ENCODE measurements at regions not wholly inside any gene's neighbourhood (a gene's known extent, or its start where the extent isn't known, plus 50 kb on each side); places are given as distances from the start of the nearest gene placed in this dataset.

GRCh38 chr4:24210332-24210902 lies 320.6 kb upstream of the PPARGC1A start:
- H3K36me3 ChIP-seq: no peaks in the 10 kb centered on the region
- H3K4me1 ChIP-seq: peaks cover 20% of the 10 kb centered on the region
- no peaks in the 10 kb centered on the region for H3K9me3 Mint-ChIP-seq
- H3K27ac Mint-ChIP-seq: no peak overlapping the region
- DNase-seq (ENCODE audit: low spot score): no peak
- no peaks in the 10 kb centered on the region for H3K9me3 ChIP-seq (ENCODE audit: low read depth)
- no peak overlapping the region for H3K4me3 ChIP-seq
- no peak overlapping the region for H2AFZ ChIP-seq (replicated peaks)
- H3K79me2 ChIP-seq (ENCODE audit: low read depth): no peaks in the 10 kb centered on the region
- TF ChIP-seq EZH2 (IDR thresholded peaks at IDR 0.05) (no peak), CTCF (IDR thresholded peaks at IDR 0.05) (no peak), EZH2phosphoT487 (IDR thresholded peaks at IDR 0.05) (no peak)
- H3K4me2 ChIP-seq: no peak overlapping the region
- H3K4me3 Mint-ChIP-seq: no peak overlapping the region
- H3K27me3 ChIP-seq: no peaks in the 10 kb centered on the region
- no peak overlapping the region for H3K27ac ChIP-seq
- H3K9ac ChIP-seq: no peak overlapping the region
- no peaks in the 10 kb centered on the region for H3K36me3 Mint-ChIP-seq
- H4K20me1 ChIP-seq (ENCODE audit: low read depth): no peaks in the 10 kb centered on the region
- H3K27me3 Mint-ChIP-seq (ENCODE audit: insufficient read depth, low read depth): peaks cover 3% of the 10 kb centered on the region
- peaks cover 2% of the 10 kb centered on the region for H3K4me1 Mint-ChIP-seq
- peaks cover 11% of the 10 kb centered on the region for H3F3A ChIP-seq (ENCODE audit: low read depth)

DNA sequence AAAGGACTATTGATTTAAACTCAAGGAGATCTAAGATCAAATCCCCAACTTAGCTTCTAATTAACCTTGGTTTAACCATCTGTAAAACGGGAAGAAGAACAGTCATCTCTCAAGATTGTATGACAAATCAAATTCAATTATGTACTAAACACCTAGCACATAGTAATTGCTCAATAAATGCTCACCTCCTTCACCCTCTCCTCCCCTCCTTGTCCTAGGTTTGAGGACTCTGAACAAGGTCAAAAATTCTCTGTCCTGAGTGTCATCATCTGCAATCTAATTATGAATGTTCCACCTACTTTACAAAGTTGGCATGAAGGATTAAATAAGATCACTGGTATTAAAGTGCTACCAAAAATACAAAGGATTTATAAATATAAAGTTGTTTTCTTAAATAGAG lies 320.1 kb upstream of the PPARGC1A start:
- no peaks in the 10 kb centered on the region for H3K36me3 Mint-ChIP-seq
- H3K4me3 Mint-ChIP-seq: no peak overlapping the region
- no peaks in the 10 kb centered on the region for H3K9me3 Mint-ChIP-seq
- Histone ChIP-seq H3K4me3 (no peak overlapping the region), H3K9me3 (ENCODE audit: low read depth) (no peaks in the 10 kb centered on the region), H3F3A (ENCODE audit: low read depth) (peaks cover 8% of the 10 kb centered on the region), H3K79me2 (ENCODE audit: low read depth) (no peaks in the 10 kb centered on the region), H3K27me3 (no peaks in the 10 kb centered on the region), H3K4me2 (no peak overlapping the region), H3K27ac (no peak overlapping the region), H4K20me1 (ENCODE audit: low read depth) (no peaks in the 10 kb centered on the region), H3K9ac (no peak overlapping the region), H3K36me3 (no peaks in the 10 kb centered on the region), H3K4me1 (peaks cover 15% of the 10 kb centered on the region), H2AFZ (replicated peaks) (no peak overlapping the region)
- TF ChIP-seq CTCF (IDR thresholded peaks at IDR 0.05): no peak
- TF ChIP-seq EZH2phosphoT487 (IDR thresholded peaks at IDR 0.05): no peak
- H3K27ac Mint-ChIP-seq: no peak overlapping the region
- H3K27me3 Mint-ChIP-seq (ENCODE audit: insufficient read depth, low read depth): peaks cover 6% of the 10 kb centered on the region
- no peak for DNase-seq (ENCODE audit: low spot score)
- peaks cover under 1% of the 10 kb centered on the region for H3K4me1 Mint-ChIP-seq

DNA sequence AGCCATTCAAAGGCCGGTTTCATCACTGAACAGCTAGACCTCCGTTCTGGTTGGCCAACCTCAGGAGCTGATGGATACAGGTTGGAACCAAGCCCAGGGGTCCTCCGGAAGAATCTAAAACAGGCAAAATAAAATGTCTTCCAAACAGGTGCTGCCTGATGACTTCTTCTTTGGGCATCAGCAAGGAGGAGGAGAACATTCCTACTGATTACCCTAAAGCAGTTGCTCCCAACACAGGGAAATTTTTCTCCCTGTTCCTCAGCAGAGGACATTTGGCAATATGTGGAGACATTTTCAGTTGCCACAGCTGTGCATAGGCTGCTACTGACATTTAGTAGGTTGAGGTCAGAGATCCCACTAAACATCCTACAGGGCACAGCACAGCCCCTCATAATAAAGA lies 319.3 kb upstream of the PPARGC1A start:
- Histone ChIP-seq H3K4me2 (no peak overlapping the region), H3K36me3 (no peaks in the 10 kb centered on the region), H3K27ac (no peak overlapping the region), H3K79me2 (ENCODE audit: low read depth) (no peaks in the 10 kb centered on the region), H3K9me3 (ENCODE audit: low read depth) (no peaks in the 10 kb centered on the region), H3K9ac (no peak overlapping the region), H3F3A (ENCODE audit: low read depth) (peaks cover under 1% of the 10 kb centered on the region), H3K27me3 (no peaks in the 10 kb centered on the region), H2AFZ (replicated peaks) (no peak overlapping the region), H3K4me3 (no peak overlapping the region), H4K20me1 (ENCODE audit: low read depth) (no peaks in the 10 kb centered on the region), H3K4me1 (peaks cover 12% of the 10 kb centered on the region)
- DNase-seq (ENCODE audit: low spot score): no peak
- TF ChIP-seq EZH2 (IDR thresholded peaks at IDR 0.05) (no peak), EZH2phosphoT487 (IDR thresholded peaks at IDR 0.05) (no peak), CTCF (IDR thresholded peaks at IDR 0.05) (no peak)
- Mint-ChIP-seq H3K4me1 (peaks cover 1% of the 10 kb centered on the region), H3K27me3 (ENCODE audit: insufficient read depth, low read depth) (peaks cover 6% of the 10 kb centered on the region), H3K9me3 (no peaks in the 10 kb centered on the region), H3K36me3 (no peaks in the 10 kb centered on the region), H3K27ac (no peak overlapping the region), H3K4me3 (no peak overlapping the region)

Data from neural progenitor cell (in vitro differentiated cells).